GM12872 (cell line): ENCODE measurements at regions not wholly inside any gene's neighbourhood (a gene's known extent, or its start where the extent isn't known, plus 50 kb on each side); places are given as distances from the start of the nearest gene placed in this dataset.

Experiments used
- CTCF ChIP-seq: IDR thresholded peaks from 3 replicates; pipeline ENCODE4 v1.5.1; 2011; ENCODE audit warnings: low read depth, mild to moderate bottlenecking, low read length, moderate library complexity; ENCODE audit not compliant: insufficient read depth

- no peak for TF ChIP-seq CTCF
Measured at GRCh38 chr10:18735711-18736110, 76.5 kb downstream of the ARL5B start.

- TF ChIP-seq CTCF: no peak
Measured at GRCh38 chr10:18737236-18737635, 78.0 kb downstream of the ARL5B start.

GRCh38 chr10:18737841-18738240, 78.6 kb downstream of the ARL5B start:
- no peak for TF ChIP-seq CTCF

GRCh38 chr10:18738835-18739234, 79.6 kb downstream of the ARL5B start:
- TF ChIP-seq CTCF: no peak

GRCh38 chr10:18743926-18744325, 84.7 kb downstream of the ARL5B start:
- TF ChIP-seq CTCF: no peak

GRCh38 chr10:18753312-18753895, 94.2 kb downstream of the ARL5B start:
- TF ChIP-seq CTCF: no peak

- TF ChIP-seq CTCF: no peak
Measured at GRCh38 chr10:18759575-18759974, 100.3 kb downstream of the ARL5B start.
